Stimulated activated naive CD8-positive, alpha-beta T cell treated with anti-CD3 and anti-CD28 coated beads, Interleukin-15, Interleukin-2, amounts not matched to agents 100 U/mL and 50 U/mL, for 24 hours (primary cell): ENCODE measurements at regions not wholly inside any gene's neighbourhood (a gene's known extent, or its start where the extent isn't known, plus 50 kb on each side); places are given as distances from the start of the nearest gene placed in this dataset.
"Not testable (repeated sequence)": the region's sequence is repeated elsewhere in the genome, so short reads cannot be mapped to it uniquely, and the experiment has no call there.

Experiments
- ATAC-seq: fragments of 150-1000 bp; cut with Tn5 transposase; one replicate; pipeline ENCODE4 v1.10.0; 2021
- DNase-seq: peaks from one replicate; pipeline ENCODE4 v3.0.0; 2021

DNA sequence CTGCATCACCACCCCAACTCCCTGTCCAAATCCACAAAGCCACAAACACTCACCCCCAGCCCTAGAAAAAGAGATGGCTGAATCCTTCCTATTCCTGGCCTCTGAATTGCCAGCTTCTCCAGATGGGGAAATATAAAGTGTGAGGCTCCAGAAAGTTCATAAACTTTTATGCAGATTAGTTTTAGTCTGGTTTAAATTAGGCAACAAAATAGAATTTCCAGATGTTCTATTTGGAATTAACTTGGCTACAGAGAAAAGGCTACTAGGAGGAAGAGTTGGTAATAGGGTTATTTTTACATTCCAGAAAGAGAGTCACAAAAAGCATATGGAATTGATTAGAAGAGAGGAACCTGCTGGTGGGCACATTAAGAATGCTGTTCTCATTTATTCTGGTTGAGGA is 56.0 kb downstream of the EN1 start:
- ATAC-seq (no peak), DNase-seq (no peak)

- DNase-seq (no peak), ATAC-seq (no peak)
These were observed 60.7 kb downstream of the EN1 start for GRCh38 chr2:118786746-118787145.

- DNase-seq, result no peak
- ATAC-seq, result no peak
These were observed 62.6 kb downstream of the EN1 start for GRCh38 chr2:118784860-118785259.

- no peak for DNase-seq
- no peak for ATAC-seq
These were observed 68.1 kb downstream of the EN1 start for GRCh38 chr2:118779362-118779761.

DNA sequence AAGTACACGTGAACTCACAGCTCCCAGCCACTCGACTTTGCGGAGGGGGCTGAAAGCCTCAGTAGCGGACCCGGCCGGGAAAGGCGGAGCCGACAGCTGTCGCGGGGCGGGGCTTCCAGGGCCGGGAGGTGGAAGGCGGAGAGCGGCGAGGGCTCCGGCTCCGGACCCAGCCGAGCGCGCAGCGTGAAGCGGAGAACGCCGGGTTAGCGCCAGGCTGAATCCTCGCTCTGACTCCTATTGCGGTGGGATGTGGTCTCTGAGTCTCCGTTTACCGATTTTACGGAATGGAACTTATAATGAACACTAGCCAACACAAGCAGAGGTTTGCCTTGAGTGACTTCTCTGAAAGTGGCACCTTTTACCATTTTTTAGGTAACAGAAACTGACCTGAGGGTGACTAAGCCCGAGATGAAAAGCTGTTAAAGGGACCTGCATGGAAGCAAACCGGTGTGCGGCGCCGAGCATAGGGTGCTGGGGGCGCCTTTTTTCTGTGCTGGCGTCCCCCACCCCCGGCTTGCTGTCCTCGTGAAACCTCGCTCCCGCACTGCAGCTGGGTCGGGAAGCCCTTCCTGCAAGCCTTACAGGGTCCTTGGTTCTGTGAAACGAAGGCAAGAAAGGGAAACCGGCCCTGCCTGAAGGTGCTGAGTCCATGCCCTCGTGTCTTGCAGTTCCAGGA is 72.9 kb downstream of the EN1 start:
- DNase-seq, result peak; percentile 52
- peak; percentile 83 for ATAC-seq

DNA sequence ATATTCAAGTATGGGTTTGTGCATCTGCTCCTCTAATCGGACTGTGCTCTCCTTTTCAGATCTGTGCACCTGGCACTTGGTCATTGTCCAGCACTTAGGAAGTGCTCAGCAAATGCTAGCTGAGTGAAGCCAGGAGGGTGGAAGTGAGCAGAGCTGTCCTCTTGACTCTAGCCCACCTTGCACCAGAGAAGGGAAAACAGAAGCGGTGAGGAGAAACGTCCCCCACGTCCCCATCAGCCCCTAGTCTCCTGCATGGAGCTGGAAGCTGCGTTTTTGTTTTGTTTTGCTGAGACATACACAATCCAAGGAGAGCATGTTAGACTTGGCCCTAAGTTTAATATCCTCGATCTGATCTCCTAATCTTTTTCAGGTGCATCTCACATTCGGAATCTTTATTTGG is 73.6 kb downstream of the EN1 start:
- DNase-seq (no peak), ATAC-seq (no peak)

DNA sequence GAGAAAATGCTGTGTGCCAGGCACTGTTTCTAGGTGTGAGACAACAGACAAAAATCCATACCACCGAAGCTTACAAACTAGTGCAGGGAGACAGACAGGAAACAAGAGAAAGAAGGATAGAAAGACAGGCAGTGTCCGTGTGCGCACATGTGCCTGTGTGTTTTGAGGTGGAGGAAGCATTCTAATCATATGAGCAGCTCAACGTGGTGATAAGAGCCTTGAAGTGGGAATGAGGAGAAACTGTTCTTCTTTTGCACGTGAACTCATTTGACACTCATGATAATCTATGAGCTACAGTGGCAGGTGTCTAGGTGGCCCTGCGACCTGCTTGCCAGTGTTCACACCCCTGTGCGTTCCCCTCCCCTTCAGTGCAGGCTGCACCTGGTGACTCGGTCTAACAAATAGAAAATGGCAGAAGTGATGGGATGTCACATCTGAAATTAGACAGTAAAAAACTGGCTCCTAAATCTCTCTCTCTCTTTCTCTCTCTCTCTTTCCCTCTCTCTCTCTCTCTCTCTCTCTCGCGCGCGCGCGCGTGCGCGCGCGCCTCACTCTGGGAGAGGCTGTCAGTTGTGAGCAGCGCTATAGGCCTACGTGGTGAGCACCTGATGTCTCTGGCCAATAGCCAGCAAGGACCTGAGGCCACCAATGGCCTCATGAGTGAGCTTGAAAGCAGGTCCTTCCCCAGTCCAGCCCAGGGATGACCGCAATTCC is 74.8 kb downstream of the EN1 start:
- ATAC-seq, result no peak
- no peak for DNase-seq

DNA sequence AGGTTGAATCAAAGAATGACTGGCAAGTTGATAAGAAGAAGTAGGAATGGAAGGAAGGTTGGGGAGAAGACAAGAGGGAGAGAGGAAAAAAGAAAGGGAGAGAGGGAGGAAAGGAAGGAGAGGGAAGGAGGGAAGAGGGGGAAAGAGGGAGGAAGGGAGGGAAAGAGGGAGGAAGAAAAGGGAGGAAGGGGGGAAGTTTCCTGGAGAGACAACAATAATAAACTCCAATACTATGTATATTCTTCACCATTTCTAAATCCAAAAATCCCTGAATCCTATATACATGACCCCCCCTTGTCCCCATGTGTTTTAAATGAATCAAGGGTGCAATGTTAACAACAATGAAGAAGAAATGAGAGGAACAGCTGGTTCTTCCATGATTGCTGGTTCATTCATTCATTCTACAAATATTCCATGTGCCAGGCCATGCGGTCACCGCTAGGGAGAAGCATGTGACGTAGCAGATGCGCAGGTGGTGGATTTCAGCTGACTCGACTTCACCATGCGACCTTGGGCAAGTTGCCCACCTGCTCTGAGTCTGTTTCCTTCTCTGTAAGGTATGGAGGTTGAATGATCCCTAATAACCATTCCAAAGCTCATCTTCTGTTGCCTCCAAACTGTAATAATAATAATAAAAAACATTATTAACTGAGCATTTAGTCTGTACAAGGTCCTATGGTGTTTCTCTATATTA is 77.6 kb downstream of the EN1 start:
- ATAC-seq, result no peak
- DNase-seq, result no peak

DNA sequence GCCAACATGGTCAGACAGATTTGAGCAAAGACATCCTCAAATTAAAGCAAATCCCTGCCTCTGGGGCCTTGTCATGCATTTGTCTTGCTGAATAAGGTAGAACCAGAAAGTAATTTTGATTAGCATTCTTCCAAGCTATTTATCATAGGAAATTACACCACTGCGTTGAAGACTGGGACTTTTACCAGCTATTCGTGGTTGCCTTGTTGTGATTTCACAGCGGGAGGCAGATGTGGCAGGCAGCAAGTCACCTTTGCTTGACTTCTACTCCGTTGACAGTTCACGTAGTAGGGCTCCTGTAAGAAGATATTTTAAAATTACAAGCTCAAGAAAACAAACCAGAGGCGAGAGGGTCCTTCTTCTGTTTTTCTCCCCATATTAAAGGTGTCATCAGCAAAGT is 80.6 kb downstream of the EN1 start:
- no peak for DNase-seq
- ATAC-seq, result no peak

- DNase-seq (no peak), ATAC-seq (no peak)
These were observed 82.6 kb downstream of the EN1 start for GRCh38 chr2:118764855-118765254.

DNA sequence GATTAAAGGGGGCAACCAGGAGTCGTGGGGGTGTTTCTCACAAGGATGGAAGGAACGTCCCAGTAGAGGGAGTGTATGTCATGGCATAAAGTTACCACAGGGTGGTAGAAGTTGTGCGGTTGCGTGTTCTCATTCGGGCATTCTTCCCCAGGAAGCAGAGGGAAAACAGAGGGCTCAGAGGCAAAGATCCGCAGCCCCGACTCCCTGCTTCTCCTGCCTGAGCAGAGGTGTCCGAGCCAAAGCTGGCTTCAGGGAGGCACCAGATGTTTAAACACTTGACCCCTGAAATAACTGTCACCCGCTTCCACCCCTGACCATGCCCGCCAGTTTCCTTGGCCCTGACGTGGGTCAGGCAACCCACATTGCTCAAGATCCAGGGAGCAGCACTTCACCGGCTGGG is 83.7 kb downstream of the EN1 start:
- DNase-seq (no peak), ATAC-seq (no peak)

DNA sequence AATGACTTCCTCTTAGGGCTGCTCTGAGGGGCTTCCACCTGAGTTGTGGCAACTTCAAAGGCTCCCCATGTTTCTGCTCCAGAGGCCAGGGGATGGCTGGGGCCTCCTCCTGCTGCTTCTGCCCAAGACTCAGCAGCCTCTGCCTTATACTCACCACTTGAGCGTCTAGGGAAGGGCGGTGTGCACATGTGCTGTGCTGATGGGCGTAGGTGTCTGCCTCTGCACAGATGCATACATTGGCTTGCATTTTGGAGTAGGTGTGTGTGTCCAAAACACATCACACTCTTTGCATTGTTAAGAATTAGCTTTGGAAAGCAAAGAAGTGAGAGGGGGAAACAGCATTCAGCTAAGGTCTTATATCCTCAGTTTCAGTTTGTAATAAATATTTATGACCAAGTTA is 85.2 kb downstream of the EN1 start:
- ATAC-seq, result no peak
- DNase-seq, result no peak

- ATAC-seq (no peak), DNase-seq (no peak)
These were observed 85.7 kb downstream of the EN1 start for GRCh38 chr2:118761771-118762170.

DNA sequence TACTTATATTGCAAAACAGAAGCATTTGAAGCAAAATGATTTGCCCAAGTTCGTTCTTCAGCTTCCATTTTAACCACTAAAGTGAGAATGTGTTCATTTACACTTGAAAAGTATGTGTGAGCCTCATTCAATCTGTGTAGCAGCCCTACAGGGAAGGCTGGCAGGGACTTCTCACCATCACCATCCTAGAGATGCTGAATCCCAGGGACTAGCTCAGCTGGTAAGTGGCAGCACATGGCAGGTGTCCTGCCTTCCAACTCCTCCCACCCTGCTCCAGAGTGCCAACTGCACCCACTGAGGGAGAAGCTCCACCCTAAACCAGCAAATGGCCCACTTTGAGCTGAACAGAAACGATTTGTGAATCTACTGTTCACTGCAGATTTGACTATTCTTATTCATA is 91.5 kb downstream of the EN1 start:
- DNase-seq (no peak), ATAC-seq (no peak)

- no peak for ATAC-seq
These were observed 92.1 kb downstream of the EN1 start for GRCh38 chr2:118755384-118755783.

DNA sequence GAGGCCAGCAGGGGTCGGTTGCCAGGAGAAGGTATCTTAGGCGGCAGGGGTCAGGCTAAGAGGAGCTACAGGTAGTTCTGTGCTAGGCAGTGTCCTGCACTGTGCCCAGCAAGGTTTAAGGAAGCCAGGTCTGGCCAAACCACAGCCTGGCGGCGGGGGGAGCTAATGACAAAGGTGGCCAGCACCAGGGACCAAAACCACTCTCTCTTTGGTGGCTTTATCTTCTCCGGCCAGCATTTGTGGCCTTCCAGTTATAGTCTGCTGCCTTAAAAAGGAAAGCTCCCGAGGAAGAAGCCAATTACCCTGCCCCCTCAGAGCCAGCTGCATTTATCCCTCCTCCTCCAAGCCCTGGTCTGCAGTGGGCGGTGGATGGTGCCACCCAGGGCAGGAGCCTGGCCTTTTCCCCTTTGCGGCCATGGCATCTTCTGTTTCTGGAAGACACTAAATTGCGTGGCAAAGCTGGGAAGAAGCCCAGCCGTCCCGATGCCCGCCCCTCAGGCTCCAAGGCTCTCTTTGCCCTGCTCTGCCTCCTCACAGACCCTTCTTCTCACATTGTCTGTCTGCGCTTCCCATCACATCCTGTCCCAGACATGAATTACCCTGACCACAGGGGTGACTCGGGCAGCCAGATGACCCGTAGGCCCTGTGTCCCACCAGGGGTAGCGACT is 94.6 kb downstream of the EN1 start:
- DNase-seq (no peak), ATAC-seq (no peak)

More at GRCh38 chr2:118755384-118755783, 92.1 kb downstream of the EN1 start:
- no peak for DNase-seq

DNA sequence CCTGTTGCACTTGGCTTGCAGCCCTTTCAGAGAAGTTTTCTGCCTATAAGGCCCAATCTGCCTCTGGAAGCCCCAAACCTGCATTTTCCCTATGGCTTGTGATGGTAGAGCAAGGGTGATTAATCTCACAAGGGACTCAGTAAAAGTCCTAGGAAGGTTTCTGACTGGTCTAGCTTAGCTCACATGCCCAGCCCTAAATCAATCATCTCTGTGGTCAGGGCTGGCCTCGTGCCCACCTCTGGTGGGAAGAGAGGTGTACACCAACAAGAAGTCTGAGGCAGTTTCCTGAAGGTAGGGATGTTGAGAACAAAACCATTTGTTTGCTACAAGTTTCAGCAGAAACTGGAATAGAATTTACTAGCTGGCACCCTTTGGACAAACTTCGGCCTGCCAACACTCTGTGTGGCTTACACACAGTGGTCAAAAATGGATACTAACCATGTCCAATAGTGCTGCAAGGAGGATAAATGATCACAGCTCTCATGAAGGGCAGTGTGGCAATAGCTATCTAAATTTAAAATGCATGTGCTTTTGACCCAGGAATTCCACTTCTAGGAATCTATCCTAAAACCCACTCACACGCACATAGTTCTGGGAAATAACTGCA is 96.4 kb downstream of the EN1 start:
- no peak for ATAC-seq
- DNase-seq, result no peak

DNA sequence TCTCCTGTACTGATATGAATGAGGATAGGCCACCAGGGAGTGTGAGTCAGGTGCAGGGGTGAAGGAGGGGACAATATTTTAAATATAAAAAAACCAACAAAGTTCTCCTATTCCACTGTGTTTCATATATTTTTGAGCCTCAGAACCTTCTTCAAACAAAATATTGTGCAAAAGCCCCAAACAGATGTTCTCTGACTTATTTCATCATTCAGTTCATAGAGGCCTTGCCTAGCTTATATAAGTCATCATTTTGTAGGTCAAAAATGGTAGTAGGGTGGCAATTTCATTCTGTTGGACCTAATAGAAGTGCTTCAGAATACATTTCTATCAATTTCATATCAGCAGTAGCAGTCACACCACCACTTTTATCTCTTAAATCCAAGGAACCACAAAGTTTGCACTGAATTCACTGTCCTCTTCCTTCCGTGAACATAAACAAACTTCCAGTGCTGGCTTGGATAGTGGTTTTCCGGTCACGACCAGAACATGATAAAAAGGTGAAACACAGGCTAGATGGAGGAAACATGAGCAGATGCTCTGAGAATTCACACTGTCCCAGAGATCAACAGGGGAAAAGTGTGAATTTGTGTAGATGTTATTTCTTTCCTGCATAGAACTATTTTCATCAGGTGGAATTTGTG is 99.1 kb downstream of the EN1 start:
- ATAC-seq (no peak), DNase-seq (no peak)

GRCh38 chr2:118747637-118748036 is 99.8 kb downstream of the EN1 start:
- ATAC-seq, result no peak
- DNase-seq, result no peak

DNA sequence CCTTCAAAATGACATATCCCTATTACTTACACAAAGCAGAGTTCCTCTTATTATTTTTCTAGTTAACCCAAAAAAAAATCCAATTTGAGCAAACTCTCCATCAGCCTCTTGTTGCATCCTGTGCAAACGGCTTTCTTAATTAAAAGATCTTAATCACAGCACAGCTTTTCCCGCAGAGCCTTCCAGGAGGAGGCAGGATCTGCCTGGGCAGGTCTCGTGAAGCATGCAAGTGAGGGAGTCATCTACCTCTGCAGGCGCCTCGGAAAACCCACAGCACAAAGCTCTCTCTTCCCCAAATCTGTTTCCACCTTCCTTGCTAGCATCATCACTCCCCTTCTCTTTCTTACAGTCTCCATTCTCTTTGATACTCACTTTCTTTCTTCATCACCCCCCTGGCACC is 100.4 kb downstream of the EN1 start:
- no peak for DNase-seq
- ATAC-seq, result no peak

GRCh38 chr2:118744682-118745181 is 102.7 kb downstream of the EN1 start:
- ATAC-seq, result not testable (repeated sequence)

More at GRCh38 chr2:118744682-118745181, 102.7 kb downstream of the EN1 start:
- DNase-seq, result not testable (repeated sequence)
